Karpas-422 (cell line): ENCODE measurements at regions not wholly inside any gene's neighbourhood (a gene's known extent, or its start where the extent isn't known, plus 50 kb on each side); places are given as distances from the start of the nearest gene placed in this dataset.

Source experiments
- DNase-seq: peaks from one replicate; pipeline ENCODE4 v3.0.0-alpha.2; 2015
- H2AFZ ChIP-seq: fragments of 200-600 bp; sonication (generic); 2 replicates; pipeline ENCODE4 v1.6.1; 2014; ENCODE audit warnings: antibody characterized with exemption, low read length, mixed read lengths
- H3K27ac ChIP-seq: fragments of 200-600 bp; sonication (generic); 2 replicates; pipeline ENCODE4 v1.5.1; 2014; ENCODE audit warnings: mild to moderate bottlenecking, low read length, moderate library complexity
- H3K27me3 ChIP-seq: fragments of 200-600 bp; sonication (generic); 2 replicates; pipeline ENCODE4 v1.6.1; 2014; ENCODE audit warnings: low read length, mixed read lengths
- H3K36me3 ChIP-seq: fragments of 200-600 bp; sonication (generic); 2 replicates; pipeline ENCODE4 v1.6.1; 2014; ENCODE audit warnings: low read length, mixed read lengths; ENCODE audit not compliant: insufficient read depth
- H3K4me1 ChIP-seq: fragments of 200-600 bp; sonication (generic); 2 replicates; pipeline ENCODE4 v1.6.1; 2014; ENCODE audit warnings: mild to moderate bottlenecking, low read length, mixed read lengths
- H3K4me2 ChIP-seq: fragments of 200-600 bp; sonication (generic); 2 replicates; pipeline ENCODE4 v1.6.1; 2014; ENCODE audit warnings: low read length, low read depth, mild to moderate bottlenecking; ENCODE audit not compliant: poor library complexity, severe bottlenecking
- H3K4me3 ChIP-seq: fragments of 200-600 bp; sonication (generic); 2 replicates; pipeline ENCODE4 v1.5.1; 2014; ENCODE audit warnings: mild to moderate bottlenecking, antibody characterized with exemption, low read length, mixed read lengths
- H3K79me2 ChIP-seq: fragments of 200-600 bp; sonication (generic); 2 replicates; pipeline ENCODE4 v1.6.1; 2014; ENCODE audit warnings: mild to moderate bottlenecking, low read length, mixed read lengths
- H3K9ac ChIP-seq: fragments of 200-600 bp; sonication (generic); 2 replicates; pipeline ENCODE4 v1.6.0; 2014; ENCODE audit warnings: low read length
- H3K9me2 ChIP-seq: fragments of 200-600 bp; sonication (generic), shearing (Covaris generic); replicated peaks from 2 replicates; pipeline ENCODE4 v1.6.0; 2014; ENCODE audit warnings: mild to moderate bottlenecking, low read length, moderate library complexity; ENCODE audit not compliant: insufficient read depth
- H3K9me3 ChIP-seq: fragments of 300-700, 200-600 bp; sonication (generic); 2 replicates; pipeline ENCODE4 v1.6.1; 2014; ENCODE audit warnings: low read length, mixed read lengths
- H4K20me1 ChIP-seq: fragments of 200-600 bp; sonication (generic); 2 replicates; pipeline ENCODE4 v1.6.1; 2014; ENCODE audit warnings: mild to moderate bottlenecking, antibody characterized with exemption, low read length, low read depth; ENCODE audit not compliant: insufficient read depth

- no peak overlapping the region for H3K27ac ChIP-seq
- no peak for DNase-seq
- no peaks in the 10 kb centered on the region for H3K4me1 ChIP-seq
- no peaks in the 10 kb centered on the region for H3K9me3 ChIP-seq
- H3K27me3 ChIP-seq, result no peaks in the 10 kb centered on the region
- no peak overlapping the region for H3K4me2 ChIP-seq
- H3K36me3 ChIP-seq, result no peaks in the 10 kb centered on the region
- H3K9me2 ChIP-seq, result no peaks in the 10 kb centered on the region
- no peak overlapping the region for H2AFZ ChIP-seq
- no peak overlapping the region for H3K4me3 ChIP-seq
- H4K20me1 ChIP-seq, result no peaks in the 10 kb centered on the region
- no peak overlapping the region for H3K9ac ChIP-seq
- no peaks in the 10 kb centered on the region for H3K79me2 ChIP-seq
Observed at GRCh38 chr5:38756068-38756467, 89.7 kb upstream of the OSMR start.

GRCh38 chr5:38757451-38758245 lies 88.2 kb upstream of the OSMR start:
- Histone ChIP-seq H3K27ac (no peak overlapping the region), H3K4me3 (no peak overlapping the region), H3K4me2 (no peak overlapping the region), H3K9ac (no peak overlapping the region), H3K79me2 (no peaks in the 10 kb centered on the region), H4K20me1 (no peaks in the 10 kb centered on the region), H3K36me3 (no peaks in the 10 kb centered on the region), H2AFZ (no peak overlapping the region), H3K9me3 (no peaks in the 10 kb centered on the region), H3K27me3 (no peaks in the 10 kb centered on the region), H3K9me2 (no peaks in the 10 kb centered on the region), H3K4me1 (no peaks in the 10 kb centered on the region)
- no peak for DNase-seq

GRCh38 chr5:38758774-38759600 lies 86.8 kb upstream of the OSMR start:
- Histone ChIP-seq H3K79me2 (no peaks in the 10 kb centered on the region), H3K4me1 (no peaks in the 10 kb centered on the region), H3K27ac (no peak overlapping the region), H3K36me3 (no peaks in the 10 kb centered on the region), H4K20me1 (no peaks in the 10 kb centered on the region), H3K9me2 (no peaks in the 10 kb centered on the region), H3K4me2 (no peak overlapping the region), H2AFZ (no peak overlapping the region), H3K9me3 (no peaks in the 10 kb centered on the region), H3K27me3 (no peaks in the 10 kb centered on the region), H3K9ac (no peak overlapping the region), H3K4me3 (no peak overlapping the region)
- no peak for DNase-seq

- H3K4me3 ChIP-seq, result no peak overlapping the region
- DNase-seq, result no peak
- H3K4me1 ChIP-seq, result no peaks in the 10 kb centered on the region
- H3K9me2 ChIP-seq, result no peaks in the 10 kb centered on the region
- no peak overlapping the region for H3K27ac ChIP-seq
- H2AFZ ChIP-seq, result no peak overlapping the region
- no peak overlapping the region for H3K9ac ChIP-seq
- no peak overlapping the region for H3K4me2 ChIP-seq
- H3K36me3 ChIP-seq, result no peaks in the 10 kb centered on the region
- H3K9me3 ChIP-seq, result no peaks in the 10 kb centered on the region
- no peaks in the 10 kb centered on the region for H3K27me3 ChIP-seq
- H4K20me1 ChIP-seq, result no peaks in the 10 kb centered on the region
- no peaks in the 10 kb centered on the region for H3K79me2 ChIP-seq
Observed at GRCh38 chr5:38764937-38765391, 80.8 kb upstream of the OSMR start.

- no peak overlapping the region for H3K4me2 ChIP-seq
- no peaks in the 10 kb centered on the region for H3K36me3 ChIP-seq
- no peak overlapping the region for H3K9ac ChIP-seq
- no peaks in the 10 kb centered on the region for H4K20me1 ChIP-seq
- no peaks in the 10 kb centered on the region for H3K27me3 ChIP-seq
- H3K4me1 ChIP-seq, result no peaks in the 10 kb centered on the region
- H3K27ac ChIP-seq, result no peak overlapping the region
- no peaks in the 10 kb centered on the region for H3K9me3 ChIP-seq
- H3K9me2 ChIP-seq, result no peaks in the 10 kb centered on the region
- H2AFZ ChIP-seq, result no peak overlapping the region
- DNase-seq, result no peak
- H3K79me2 ChIP-seq, result no peaks in the 10 kb centered on the region
- H3K4me3 ChIP-seq, result no peak overlapping the region
Observed at GRCh38 chr5:38765399-38765861, 80.4 kb upstream of the OSMR start.

GRCh38 chr5:38766151-38766550 lies 79.7 kb upstream of the OSMR start:
- Histone ChIP-seq H3K9ac (no peak overlapping the region), H3K27me3 (no peaks in the 10 kb centered on the region), H3K4me2 (no peak overlapping the region), H3K79me2 (no peaks in the 10 kb centered on the region), H2AFZ (no peak overlapping the region), H3K27ac (no peak overlapping the region), H4K20me1 (no peaks in the 10 kb centered on the region), H3K9me2 (no peaks in the 10 kb centered on the region), H3K4me3 (no peak overlapping the region), H3K9me3 (no peaks in the 10 kb centered on the region), H3K4me1 (no peaks in the 10 kb centered on the region), H3K36me3 (no peaks in the 10 kb centered on the region)
- no peak for DNase-seq

- no peak for DNase-seq
- H3K9me3 ChIP-seq, result no peaks in the 10 kb centered on the region
- H3K4me3 ChIP-seq, result no peak overlapping the region
- no peak overlapping the region for H2AFZ ChIP-seq
- H4K20me1 ChIP-seq, result no peaks in the 10 kb centered on the region
- no peaks in the 10 kb centered on the region for H3K4me1 ChIP-seq
- no peaks in the 10 kb centered on the region for H3K27me3 ChIP-seq
- no peaks in the 10 kb centered on the region for H3K36me3 ChIP-seq
- no peak overlapping the region for H3K27ac ChIP-seq
- no peak overlapping the region for H3K9ac ChIP-seq
- H3K79me2 ChIP-seq, result no peaks in the 10 kb centered on the region
- H3K4me2 ChIP-seq, result no peak overlapping the region
- H3K9me2 ChIP-seq, result no peaks in the 10 kb centered on the region
Observed at GRCh38 chr5:38768412-38769211, 77.2 kb upstream of the OSMR start.

- no peak overlapping the region for H3K4me3 ChIP-seq
- no peak overlapping the region for H3K9ac ChIP-seq
- no peak overlapping the region for H2AFZ ChIP-seq
- no peaks in the 10 kb centered on the region for H3K79me2 ChIP-seq
- H4K20me1 ChIP-seq, result no peaks in the 10 kb centered on the region
- no peaks in the 10 kb centered on the region for H3K36me3 ChIP-seq
- no peaks in the 10 kb centered on the region for H3K4me1 ChIP-seq
- DNase-seq, result no peak
- no peak overlapping the region for H3K27ac ChIP-seq
- no peaks in the 10 kb centered on the region for H3K9me2 ChIP-seq
- no peaks in the 10 kb centered on the region for H3K27me3 ChIP-seq
- no peaks in the 10 kb centered on the region for H3K9me3 ChIP-seq
- no peak overlapping the region for H3K4me2 ChIP-seq
Observed at GRCh38 chr5:38772471-38772870, 73.3 kb upstream of the OSMR start.
